Trophoblast cell (in vitro differentiated cells and primary cell): ENCODE measurements at regions not wholly inside any gene's neighbourhood (a gene's known extent, or its start where the extent isn't known, plus 50 kb on each side); places are given as distances from the start of the nearest gene placed in this dataset.

Experiments
- DNase-seq, 2 donors: peaks; one replicate each; pipeline ENCODE4 v3.0.0-alpha.2; 2016
- H2AFZ ChIP-seq: 2 replicates; pipeline ENCODE4 v1.6.1; 2013; ENCODE audit warnings: low read length, moderate library complexity, mild to moderate bottlenecking; ENCODE audit not compliant: insufficient read depth, poor library complexity
- H2AK5ac ChIP-seq: 2 replicates; pipeline ENCODE4 v1.6.1; 2013; ENCODE audit warnings: mild to moderate bottlenecking, low read length
- H2BK120ac ChIP-seq: 2 replicates; pipeline ENCODE4 v1.6.1; 2013; ENCODE audit warnings: low read length, mild to moderate bottlenecking, moderate library complexity; ENCODE audit not compliant: insufficient read depth, poor library complexity
- H2BK12ac ChIP-seq: 2 replicates; pipeline ENCODE4 v1.6.1; 2013; ENCODE audit warnings: mild to moderate bottlenecking, low read length, moderate library complexity
- H2BK5ac ChIP-seq: 2 replicates; pipeline ENCODE4 v1.6.1; 2013; ENCODE audit warnings: low read length, low read depth, moderate library complexity, mild to moderate bottlenecking; ENCODE audit not compliant: poor library complexity
- H3K14ac ChIP-seq: 2 replicates; pipeline ENCODE4 v1.6.1; 2013; ENCODE audit warnings: mild to moderate bottlenecking, low read length
- H3K18ac ChIP-seq: 2 replicates; pipeline ENCODE4 v1.6.1; 2013; ENCODE audit warnings: mild to moderate bottlenecking, low read length
- H3K23ac ChIP-seq: 2 replicates; pipeline ENCODE4 v1.6.1; 2013; ENCODE audit warnings: low read length
- H3K27ac ChIP-seq: 2 replicates; pipeline ENCODE4 v1.5.1; 2013; ENCODE audit warnings: low read depth, mild to moderate bottlenecking, inconsistent platforms, low read length, moderate library complexity
- H3K27me3 ChIP-seq: 2 replicates; pipeline ENCODE4 v1.6.1; 2013; ENCODE audit warnings: inconsistent platforms, mild to moderate bottlenecking, low read length, moderate library complexity; ENCODE audit not compliant: insufficient read depth
- H3K36me3 ChIP-seq, 2 experiments: 1 replicate in 1 of 2; 2 replicates in 1 of 2; pipeline ENCODE4 v1.6.1; 2013; ENCODE audit warnings: low read length in 2 of 2, mild to moderate bottlenecking in 2 of 2, moderate library complexity in 1 of 2; ENCODE audit not compliant: insufficient read depth in 2 of 2, control insufficient read depth in 1 of 2
- H3K4ac ChIP-seq: 2 replicates; pipeline ENCODE4 v1.6.1; 2013; ENCODE audit warnings: low read depth, mild to moderate bottlenecking, low read length, moderate library complexity
- H3K4me1 ChIP-seq, 2 experiments: 1 replicate in 1 of 2; 2 replicates in 1 of 2; pipeline ENCODE4 v1.6.1; 2013; ENCODE audit warnings: low read length in 2 of 2, mild to moderate bottlenecking in 2 of 2, moderate library complexity in 1 of 2; ENCODE audit not compliant: insufficient read depth in 2 of 2, control insufficient read depth in 1 of 2
- H3K4me2 ChIP-seq: 2 replicates; pipeline ENCODE4 v1.6.1; 2013; ENCODE audit warnings: inconsistent platforms, mild to moderate bottlenecking, low read length, moderate library complexity
- H3K4me3 ChIP-seq: 2 replicates; pipeline ENCODE4 v1.5.1; 2013; ENCODE audit warnings: mild to moderate bottlenecking, low read depth, low read length, inconsistent platforms
- H3K79me1 ChIP-seq: one replicate; pipeline ENCODE4 v1.6.1; 2013; ENCODE audit warnings: low read length
- H3K79me2 ChIP-seq: 2 replicates; pipeline ENCODE4 v1.6.1; 2013; ENCODE audit warnings: low read length, mild to moderate bottlenecking; ENCODE audit not compliant: control insufficient read depth, insufficient read depth, poor library complexity
- H3K9ac ChIP-seq: 2 replicates; pipeline ENCODE4 v1.6.1; 2013; ENCODE audit warnings: mild to moderate bottlenecking, low read length
- H3K9me3 ChIP-seq: 2 replicates; pipeline ENCODE4 v1.6.1; 2013; ENCODE audit warnings: low read depth, mild to moderate bottlenecking, control low read depth, inconsistent platforms, low read length; ENCODE audit not compliant: insufficient read depth
- H4K12ac ChIP-seq: 2 replicates; pipeline ENCODE4 v1.6.1; 2013; ENCODE audit warnings: low read depth, mild to moderate bottlenecking, low read length, moderate library complexity
- H4K8ac ChIP-seq: 2 replicates; pipeline ENCODE4 v1.6.1; 2013; ENCODE audit warnings: low read depth, mild to moderate bottlenecking, low read length, moderate library complexity
- H4K91ac ChIP-seq: one replicate; pipeline ENCODE4 v1.6.1; 2013; ENCODE audit warnings: low read depth, mild to moderate bottlenecking, low read length, moderate library complexity
- WGBS: extraction: QIAGEN DNeasy Blood & Tissue Kit; methylation state at CpG from one replicate; pipeline ENCODE4 v1.1.7; 2013; ENCODE audit warnings: missing lambda C conversion rate; ENCODE audit not compliant: insufficient read length, insufficient coverage; ENCODE audit errors: extremely low coverage; 5-methylcytosine and 5-hydroxymethylcytosine counted together

- Histone ChIP-seq H2BK12ac (no peak overlapping the region), H3K4me1 (no peaks in the 10 kb centered on the region), H2AFZ (no peak overlapping the region), H3K9me3 (no peaks in the 10 kb centered on the region), H2BK5ac (no peak overlapping the region), H3K4me2 (no peak overlapping the region), H4K12ac (no peak overlapping the region), H4K91ac (no peak overlapping the region), H3K27me3 (no peaks in the 10 kb centered on the region), H4K8ac (no peak overlapping the region), H3K18ac (no peak overlapping the region), H2AK5ac (no peak overlapping the region), H3K4ac (no peak overlapping the region), H3K23ac (no peak overlapping the region), H3K79me1 (no peaks in the 10 kb centered on the region), H3K9ac (no peak overlapping the region), H3K4me3 (no peak overlapping the region), H3K36me3 (no peaks in the 10 kb centered on the region), H3K27ac (no peak overlapping the region), H3K79me2 (no peaks in the 10 kb centered on the region), H3K14ac (no peak overlapping the region), H2BK120ac (no peak overlapping the region)
- no CpG with 5 or more reads among the region's 3 CpGs for WGBS
- DNase-seq: peak; percentile 14 to 72
These were observed 899.7 kb upstream of the GCFC2 start for GRCh38 chr2:76610451-76610850.

- no peak overlapping the region for H3K4me2 ChIP-seq
- H3K4me3 ChIP-seq: no peak overlapping the region
- H3K4me1 ChIP-seq: no peaks in the 10 kb centered on the region
- H3K14ac ChIP-seq: no peak overlapping the region
- no peak overlapping the region for H4K91ac ChIP-seq
- H2BK12ac ChIP-seq: no peak overlapping the region
- WGBS: no CpG with 5 or more reads among the region's 4 CpGs
- no peak overlapping the region for H2AFZ ChIP-seq
- no peak overlapping the region for H3K18ac ChIP-seq
- no peak overlapping the region for H3K4ac ChIP-seq
- no peaks in the 10 kb centered on the region for H3K9me3 ChIP-seq
- no peaks in the 10 kb centered on the region for H3K36me3 ChIP-seq
- H3K79me1 ChIP-seq: no peaks in the 10 kb centered on the region
- H3K27me3 ChIP-seq: no peaks in the 10 kb centered on the region
- H2AK5ac ChIP-seq: no peak overlapping the region
- H3K79me2 ChIP-seq: no peaks in the 10 kb centered on the region
- H4K12ac ChIP-seq: no peak overlapping the region
- no peak overlapping the region for H3K9ac ChIP-seq
- H2BK120ac ChIP-seq: no peak overlapping the region
- no peak overlapping the region for H4K8ac ChIP-seq
- H3K27ac ChIP-seq: no peak overlapping the region
- no peak overlapping the region for H2BK5ac ChIP-seq
- no peak overlapping the region for H3K23ac ChIP-seq
- peak; percentile 72 to 91 for DNase-seq
These were observed 889.1 kb upstream of the GCFC2 start for GRCh38 chr2:76599732-76600368.

GRCh38 chr2:76584474-76584873, 873.8 kb upstream of the GCFC2 start:
- WGBS: no CpG with 5 or more reads among the region's 3 CpGs
- no peak overlapping the region for H3K4ac ChIP-seq
- no peak overlapping the region for H4K12ac ChIP-seq
- no peak overlapping the region for H4K91ac ChIP-seq
- H3K9me3 ChIP-seq: no peaks in the 10 kb centered on the region
- H3K23ac ChIP-seq: no peak overlapping the region
- no peak for DNase-seq
- H3K27ac ChIP-seq: no peak overlapping the region
- H2AK5ac ChIP-seq: no peak overlapping the region
- H3K18ac ChIP-seq: no peak overlapping the region
- no peak overlapping the region for H2BK5ac ChIP-seq
- no peaks in the 10 kb centered on the region for H3K4me1 ChIP-seq
- H2AFZ ChIP-seq: no peak overlapping the region
- no peak overlapping the region for H4K8ac ChIP-seq
- H3K9ac ChIP-seq: no peak overlapping the region
- no peaks in the 10 kb centered on the region for H3K79me2 ChIP-seq
- no peak overlapping the region for H3K4me2 ChIP-seq
- H3K27me3 ChIP-seq: no peaks in the 10 kb centered on the region
- H2BK120ac ChIP-seq: no peak overlapping the region
- no peaks in the 10 kb centered on the region for H3K79me1 ChIP-seq
- H3K36me3 ChIP-seq: no peaks in the 10 kb centered on the region
- H3K4me3 ChIP-seq: no peak overlapping the region
- no peak overlapping the region for H2BK12ac ChIP-seq
- H3K14ac ChIP-seq: no peak overlapping the region

- H4K12ac ChIP-seq: no peak overlapping the region
- H3K79me2 ChIP-seq: no peaks in the 10 kb centered on the region
- no peak overlapping the region for H3K27ac ChIP-seq
- no CpG with 5 or more reads among the region's 3 CpGs for WGBS
- no peak for DNase-seq
- H3K4me1 ChIP-seq: no peaks in the 10 kb centered on the region
- H2BK120ac ChIP-seq: no peak overlapping the region
- no peak overlapping the region for H2BK12ac ChIP-seq
- H4K91ac ChIP-seq: no peak overlapping the region
- H3K79me1 ChIP-seq: no peaks in the 10 kb centered on the region
- no peak overlapping the region for H3K14ac ChIP-seq
- no peak overlapping the region for H3K18ac ChIP-seq
- no peak overlapping the region for H3K4me3 ChIP-seq
- H3K27me3 ChIP-seq: no peaks in the 10 kb centered on the region
- no peak overlapping the region for H2BK5ac ChIP-seq
- H3K9me3 ChIP-seq: no peaks in the 10 kb centered on the region
- no peak overlapping the region for H2AK5ac ChIP-seq
- no peak overlapping the region for H3K4me2 ChIP-seq
- H3K4ac ChIP-seq: no peak overlapping the region
- H3K23ac ChIP-seq: no peak overlapping the region
- H4K8ac ChIP-seq: no peak overlapping the region
- no peak overlapping the region for H3K9ac ChIP-seq
- H2AFZ ChIP-seq: no peak overlapping the region
- no peaks in the 10 kb centered on the region for H3K36me3 ChIP-seq
These were observed 869.2 kb upstream of the GCFC2 start for GRCh38 chr2:76579911-76580310.
